ENCODE measurements at regions not wholly inside any gene's neighbourhood (a gene's known extent, or its start where the extent isn't known, plus 50 kb on each side); places are given as distances from the start of the nearest gene placed in this dataset.

GRCh38 chr14:38721822-38722431, 381.1 kb downstream of the SEC23A start:
- DNase-seq (ENCODE audit: low spot score): peak; percentile 3
- no peak overlapping the region for H3K27ac ChIP-seq
- POLR2A ChIA-PET (ENCODE audit: low non-redundant PET): no interaction called here

GRCh38 chr14:38718519-38718918, 384.5 kb downstream of the SEC23A start:
- TF ChIP-seq CTCF (conservative IDR thresholded peaks at IDR 0.05; ENCODE audit: low read depth): no peak
- no peak for DNase-seq (ENCODE audit: low spot score)
- no peak overlapping the region for H3K27ac ChIP-seq
- ChIA-PET CTCF (interaction anchor here (1.0 kb wide), 1 partner anchor 149 kb away, joined by 3 read pairs; no protein-coding TSS in a partner anchor), POLR2A (ENCODE audit: low non-redundant PET) (no interaction called here)

More at GRCh38 chr14:38721822-38722431, 381.1 kb downstream of the SEC23A start:
- CTCF ChIA-PET: no interaction called here
- TF ChIP-seq CTCF (conservative IDR thresholded peaks at IDR 0.05; ENCODE audit: low read depth): 0 out of 2 replicates have a peak, but pooled peaks have one; percentile 8

GRCh38 chr14:38716926-38717325, 386.1 kb downstream of the SEC23A start:
- no peak for TF ChIP-seq CTCF (conservative IDR thresholded peaks at IDR 0.05; ENCODE audit: low read depth)
- H3K27ac ChIP-seq: no peak overlapping the region
- ChIA-PET POLR2A (ENCODE audit: low non-redundant PET) (no interaction called here), CTCF (no interaction called here)
- no peak for DNase-seq (ENCODE audit: low spot score)

GRCh38 chr14:38710881-38711280, 392.2 kb downstream of the SEC23A start:
- POLR2A ChIA-PET (ENCODE audit: low non-redundant PET): no interaction called here
- no peak for TF ChIP-seq CTCF (conservative IDR thresholded peaks at IDR 0.05; ENCODE audit: low read depth)
- DNase-seq (ENCODE audit: low spot score): no peak
- H3K27ac ChIP-seq: no peak overlapping the region
- CTCF ChIA-PET: no interaction called here

- DNase-seq (ENCODE audit: low spot score): no peak
- POLR2A ChIA-PET (ENCODE audit: low non-redundant PET): no interaction called here
- no peak overlapping the region for H3K27ac ChIP-seq
- CTCF ChIA-PET: no interaction called here
- no peak for TF ChIP-seq CTCF (conservative IDR thresholded peaks at IDR 0.05; ENCODE audit: low read depth)
Measured at GRCh38 chr14:38710196-38710595, 392.8 kb downstream of the SEC23A start.

GRCh38 chr14:38705220-38705619, 397.8 kb downstream of the SEC23A start:
- no peak for DNase-seq (ENCODE audit: low spot score)
- CTCF ChIA-PET: no interaction called here
- no peak overlapping the region for H3K27ac ChIP-seq
- POLR2A ChIA-PET (ENCODE audit: low non-redundant PET): no interaction called here
- no peak for TF ChIP-seq CTCF (conservative IDR thresholded peaks at IDR 0.05; ENCODE audit: low read depth)
